SJSA1 (cell line): ENCODE measurements at regions not wholly inside any gene's neighbourhood (a gene's known extent, or its start where the extent isn't known, plus 50 kb on each side); places are given as distances from the start of the nearest gene placed in this dataset.
A peak's percentile ranks its signal among the peaks of the same experiment; 100 is the strongest.

ENCODE experiments used
- DNase-seq, 2 experiments: peaks; one replicate each; pipeline ENCODE4 v3.0.0-alpha.2; 2015 to 2020; ENCODE audit warnings: low spot score in 2 of 2, low read depth in 1 of 2
- H3K27ac ChIP-seq: fragments of 250-450 bp; sonication (Bioruptor Pico); 2 replicates; pipeline ENCODE4 v1.5.1; 2020; ENCODE audit warnings: mild to moderate bottlenecking, moderate library complexity
- H3K27me3 ChIP-seq: fragments of 250-450 bp; sonication (Bioruptor Pico); replicated peaks from 2 replicates; pipeline ENCODE4 v1.5.1; 2020; ENCODE audit warnings: mild to moderate bottlenecking, moderate library complexity
- H3K36me3 ChIP-seq: fragments of 250-450 bp; sonication (Bioruptor Pico); 2 replicates; pipeline ENCODE4 v1.5.1; 2020; ENCODE audit warnings: mild to moderate bottlenecking
- H3K4me1 ChIP-seq: fragments of 250-450 bp; sonication (Bioruptor Pico); replicated peaks from 2 replicates; pipeline ENCODE4 v1.6.1; 2021; ENCODE audit warnings: mild to moderate bottlenecking
- H3K4me3 ChIP-seq: fragments of 250-450 bp; sonication (Bioruptor Pico); 2 replicates; pipeline ENCODE4 v1.5.1; 2020; ENCODE audit warnings: mild to moderate bottlenecking
- H3K9me3 ChIP-seq: fragments of 250-450 bp; sonication (Bioruptor Pico); replicated peaks from 2 replicates; pipeline ENCODE4 v1.5.1; 2020; ENCODE audit warnings: mild to moderate bottlenecking

DNA sequence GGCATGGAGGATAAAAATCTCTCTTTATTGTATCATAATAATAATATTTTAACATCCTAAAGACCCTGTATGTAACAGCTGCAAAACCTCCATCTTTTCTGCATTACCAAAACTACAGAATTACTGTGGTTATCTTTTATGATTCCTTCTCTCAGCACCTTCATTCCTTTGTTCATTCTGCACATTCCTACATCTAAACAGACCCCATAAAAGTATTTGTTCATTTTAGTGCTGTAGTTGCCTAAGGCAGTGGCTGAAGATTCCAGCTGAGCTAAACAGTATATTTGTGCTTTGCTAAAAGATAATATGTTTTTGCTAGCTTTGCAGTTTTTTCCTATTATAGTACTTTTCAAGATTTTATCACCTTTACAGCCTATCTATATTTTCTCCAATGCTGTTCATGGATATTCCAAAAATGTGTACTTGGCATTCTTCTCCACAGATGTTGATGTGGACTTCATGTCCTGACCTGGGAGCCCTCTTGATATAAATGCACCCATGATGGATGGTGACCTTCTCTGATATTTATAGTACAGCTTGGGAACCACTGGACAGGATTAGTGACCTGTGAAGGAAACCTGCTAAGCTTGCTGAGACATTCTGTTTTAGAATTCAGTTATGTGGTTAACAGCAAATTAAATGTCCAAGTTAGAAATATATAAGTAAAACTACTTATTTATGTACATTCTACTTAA lies 2832.9 kb upstream of the PCDH20 start:
- no peaks in the 10 kb centered on the region for H3K27me3 ChIP-seq
- no peaks in the 10 kb centered on the region for H3K9me3 ChIP-seq
- peak in 1 of 2 experiments; percentile 6 for DNase-seq
- H3K4me3 ChIP-seq: no peak overlapping the region
- H3K27ac ChIP-seq: no peak overlapping the region
- 0 out of 2 replicates have a peak, but pooled peaks cover 3% of the 10 kb centered on the region for H3K4me1 ChIP-seq
- no peaks in the 10 kb centered on the region for H3K36me3 ChIP-seq

DNA sequence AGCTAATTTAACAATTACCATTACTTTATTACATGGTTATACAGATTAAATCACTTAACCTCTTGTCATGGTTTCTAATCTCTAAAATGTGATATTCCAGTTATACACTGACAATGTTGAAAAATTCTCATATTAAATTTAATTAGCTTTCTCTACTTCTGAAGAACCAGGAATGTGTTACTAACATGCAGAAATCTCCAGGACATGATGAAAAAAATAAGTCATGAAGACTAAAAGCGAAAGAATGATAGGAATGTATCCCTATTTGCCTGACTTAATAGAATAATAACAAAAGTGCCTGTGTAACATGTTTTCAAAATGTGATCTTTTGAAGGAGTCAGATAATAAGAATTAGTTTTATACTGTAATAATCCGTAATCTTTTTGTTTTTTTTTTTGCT lies 2823.7 kb upstream of the PCDH20 start:
- Histone ChIP-seq H3K36me3 (no peaks in the 10 kb centered on the region), H3K27me3 (no peaks in the 10 kb centered on the region), H3K9me3 (no peaks in the 10 kb centered on the region), H3K4me3 (no peak overlapping the region), H3K27ac (peak overlapping the region; percentile 73), H3K4me1 (peaks cover 20% of the 10 kb centered on the region)
- DNase-seq: peak in 1 of 2 experiments; percentile 16

DNA sequence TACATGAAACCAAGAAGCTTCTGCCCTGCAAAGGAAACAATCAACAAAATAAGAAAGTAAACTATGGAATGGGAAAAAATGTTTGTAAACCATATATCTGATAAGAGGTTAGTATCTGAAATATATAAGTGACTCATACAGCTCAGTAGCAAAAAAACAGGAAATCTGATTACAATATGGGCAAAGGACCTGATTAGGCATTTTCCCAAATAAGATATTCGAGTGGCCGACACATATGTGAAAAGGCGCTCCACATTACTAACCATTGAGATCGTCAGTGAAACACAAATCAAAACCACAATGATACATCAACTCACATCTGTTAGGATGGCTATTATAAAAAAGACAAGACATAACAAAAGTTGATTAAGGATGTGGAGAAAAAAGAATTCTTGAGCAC lies 2818.6 kb upstream of the PCDH20 start:
- no peaks in the 10 kb centered on the region for H3K9me3 ChIP-seq
- H3K27ac ChIP-seq: peak overlapping the region; percentile 26; the same call in 1 of the 2 replicates
- 0 out of 2 replicates have a peak, but pooled peaks cover 7% of the 10 kb centered on the region for H3K4me1 ChIP-seq
- no peak overlapping the region for H3K4me3 ChIP-seq
- peak in 1 of 2 experiments; percentile 35 for DNase-seq
- no peaks in the 10 kb centered on the region for H3K36me3 ChIP-seq
- H3K27me3 ChIP-seq: no peaks in the 10 kb centered on the region

DNA sequence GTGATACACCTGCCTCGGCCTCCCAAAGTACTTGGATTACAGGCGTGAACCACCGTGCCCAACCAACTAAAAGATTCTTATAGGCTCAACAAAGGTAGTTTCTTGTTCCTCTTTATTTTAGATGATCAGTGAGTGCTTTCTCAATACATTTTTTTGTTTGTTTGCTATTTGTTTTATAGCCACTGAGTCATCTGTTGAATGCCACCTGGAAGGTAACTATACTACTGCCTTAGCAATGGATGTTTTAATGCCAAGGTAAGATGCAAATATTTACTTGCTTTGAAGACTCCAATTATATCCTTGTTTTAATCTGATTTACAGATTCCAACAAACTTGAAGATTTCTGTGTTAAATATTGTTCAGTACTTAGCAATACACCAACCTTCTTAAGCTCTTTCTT lies 2807.4 kb upstream of the PCDH20 start:
- Histone ChIP-seq H3K9me3 (no peaks in the 10 kb centered on the region), H3K36me3 (no peaks in the 10 kb centered on the region), H3K4me3 (no peak overlapping the region), H3K4me1 (no peaks in the 10 kb centered on the region), H3K27ac (no peak overlapping the region), H3K27me3 (no peaks in the 10 kb centered on the region)
- DNase-seq: no peak

DNA sequence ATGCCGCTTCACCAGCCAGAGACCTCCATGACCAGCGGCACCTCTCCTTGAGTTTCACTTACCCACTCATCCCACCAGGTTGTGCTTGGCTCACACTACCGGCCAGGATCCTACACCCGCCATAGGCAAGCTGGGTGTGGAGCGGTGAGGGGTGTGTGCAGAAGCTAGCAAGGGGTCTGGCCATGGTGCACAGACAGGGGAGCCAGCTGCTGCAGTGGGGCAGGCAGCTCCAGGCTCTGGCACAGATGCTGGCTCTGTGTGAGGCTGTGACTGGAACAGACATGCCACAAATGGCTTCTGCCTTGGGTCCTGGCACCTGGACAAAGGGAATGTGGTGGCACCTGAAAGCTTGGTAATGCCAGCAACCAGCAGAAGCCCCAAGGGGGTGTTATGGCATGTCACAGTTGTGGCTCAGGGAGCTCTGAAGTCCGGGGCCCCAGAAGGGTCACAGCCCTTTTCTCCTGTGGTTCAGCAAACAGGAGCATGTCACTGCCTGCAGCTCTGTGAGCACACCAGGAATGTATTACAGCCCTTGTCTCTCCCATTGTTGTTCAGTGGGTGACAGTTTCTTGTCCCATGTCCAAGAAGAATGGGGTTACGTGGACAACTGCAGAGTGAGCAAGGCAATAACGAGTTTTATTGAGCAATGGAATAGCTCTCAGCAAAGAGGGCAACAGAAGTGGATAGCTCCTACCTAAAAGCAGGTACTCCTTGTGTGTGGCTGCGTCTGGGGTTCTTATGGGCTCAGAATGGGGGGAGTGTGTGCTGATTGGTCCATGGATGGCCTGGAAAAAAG lies 2791.0 kb upstream of the PCDH20 start:
- Histone ChIP-seq H3K4me1 (no peaks in the 10 kb centered on the region), H3K9me3 (no peaks in the 10 kb centered on the region), H3K27me3 (no peaks in the 10 kb centered on the region), H3K27ac (no peak overlapping the region), H3K36me3 (no peaks in the 10 kb centered on the region), H3K4me3 (no peak overlapping the region)
- no peak for DNase-seq

DNA sequence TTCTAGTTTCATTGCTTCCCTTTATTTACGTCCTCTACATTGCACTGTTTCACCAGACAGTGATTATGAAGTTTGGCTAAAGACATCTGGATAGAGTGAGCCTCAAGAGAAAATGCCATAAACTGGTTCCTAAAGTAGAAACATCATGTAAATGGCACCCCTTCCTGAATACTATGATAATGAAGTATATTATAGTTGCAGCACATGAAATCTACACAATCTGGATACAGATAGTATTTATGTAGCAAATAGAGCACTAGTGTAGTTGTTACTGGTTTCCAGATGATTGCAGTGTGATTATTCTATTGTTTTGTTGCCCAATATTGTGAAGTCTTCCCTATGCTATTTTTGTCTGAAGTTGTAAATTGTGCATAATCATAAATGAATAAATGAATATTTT lies 2786.9 kb upstream of the PCDH20 start:
- H3K27ac ChIP-seq: no peak overlapping the region
- H3K4me3 ChIP-seq: no peak overlapping the region
- no peak for DNase-seq
- H3K27me3 ChIP-seq: no peaks in the 10 kb centered on the region
- H3K36me3 ChIP-seq: no peaks in the 10 kb centered on the region
- H3K4me1 ChIP-seq: no peaks in the 10 kb centered on the region
- no peaks in the 10 kb centered on the region for H3K9me3 ChIP-seq

DNA sequence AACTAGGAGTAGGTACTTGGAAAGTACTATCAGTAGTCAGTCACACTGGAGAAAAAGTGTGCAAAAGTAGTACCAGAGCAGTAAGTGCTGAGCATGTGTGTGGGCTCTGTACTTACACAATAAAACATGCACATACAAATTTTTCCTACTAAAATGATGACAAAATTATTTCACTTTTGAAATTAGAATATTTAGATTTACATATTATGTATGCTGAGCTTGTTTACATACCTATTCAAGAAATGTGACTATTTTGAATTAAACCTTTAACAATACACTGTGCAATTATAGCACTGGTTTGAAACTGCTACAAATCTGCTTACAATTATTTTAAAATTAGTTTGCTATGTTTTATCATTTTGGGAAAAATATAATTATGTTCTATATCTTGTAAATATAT lies 2781.6 kb upstream of the PCDH20 start:
- no peak for DNase-seq

DNA sequence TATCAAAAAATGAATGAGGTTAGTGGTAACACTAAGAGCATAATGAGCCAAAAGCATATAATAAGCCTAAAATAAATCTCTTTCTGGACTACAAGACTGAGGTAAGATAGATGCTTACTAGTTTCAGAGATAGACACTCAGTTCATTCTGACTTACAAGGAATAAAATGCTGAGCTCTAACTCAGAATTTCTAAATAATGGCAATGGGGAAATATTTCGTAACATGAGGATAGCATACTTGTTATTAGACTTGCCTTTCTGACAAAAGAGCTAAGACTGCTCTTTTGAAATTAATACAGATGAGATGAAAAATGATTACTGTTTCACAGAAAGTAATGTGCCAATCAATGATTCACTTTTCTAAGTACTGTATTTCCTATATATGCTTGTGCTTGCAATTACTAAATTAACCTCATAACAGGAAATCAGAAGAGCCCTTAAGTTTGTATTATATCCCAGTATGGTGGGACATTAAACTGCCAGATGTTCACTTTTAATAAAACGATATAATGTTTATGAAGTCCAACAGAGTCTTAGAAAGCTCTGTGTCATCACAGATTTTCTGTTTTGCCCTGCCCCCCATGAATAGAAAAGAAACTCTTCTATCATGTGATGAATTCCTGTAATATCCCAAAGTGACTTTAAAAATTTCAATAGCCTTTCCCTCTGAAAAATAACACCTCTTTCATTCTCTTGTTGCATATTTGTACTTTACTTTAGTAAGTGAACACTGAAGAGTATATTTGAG lies 2771.0 kb upstream of the PCDH20 start:
- Histone ChIP-seq H3K27me3 (no peaks in the 10 kb centered on the region), H3K4me3 (no peak overlapping the region), H3K9me3 (no peaks in the 10 kb centered on the region), H3K27ac (no peak overlapping the region), H3K4me1 (no peaks in the 10 kb centered on the region), H3K36me3 (no peaks in the 10 kb centered on the region)
- DNase-seq: no peak

More for the DNA sequence above, 2781.6 kb upstream of the PCDH20 start:
- H3K4me3 ChIP-seq: no peak overlapping the region
- H3K27me3 ChIP-seq: no peaks in the 10 kb centered on the region
- H3K36me3 ChIP-seq: no peaks in the 10 kb centered on the region
- no peaks in the 10 kb centered on the region for H3K4me1 ChIP-seq
- no peaks in the 10 kb centered on the region for H3K9me3 ChIP-seq
- no peak overlapping the region for H3K27ac ChIP-seq

DNA sequence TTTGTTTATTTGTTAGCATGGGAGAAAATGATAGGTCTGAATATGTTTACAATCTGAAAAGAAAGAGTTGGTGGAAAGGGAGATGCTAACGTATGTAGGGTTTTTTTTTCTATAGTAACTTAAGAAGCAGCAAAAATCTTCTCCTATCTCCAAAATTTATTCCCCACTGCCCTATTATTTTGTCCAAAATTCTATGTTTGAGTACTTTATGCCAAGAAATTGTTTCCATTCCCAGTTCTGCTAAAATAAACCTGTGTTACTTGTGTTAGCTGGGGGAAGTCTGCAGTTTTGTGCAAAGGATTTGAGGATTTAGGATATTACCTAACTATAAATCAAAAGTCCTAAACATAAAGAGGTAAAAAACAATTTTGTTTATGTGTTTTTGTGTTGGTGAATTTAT lies 2770.4 kb upstream of the PCDH20 start:
- Histone ChIP-seq H3K27me3 (no peaks in the 10 kb centered on the region), H3K4me3 (no peak overlapping the region), H3K36me3 (no peaks in the 10 kb centered on the region), H3K27ac (no peak overlapping the region), H3K4me1 (no peaks in the 10 kb centered on the region), H3K9me3 (no peaks in the 10 kb centered on the region)
- DNase-seq: no peak

DNA sequence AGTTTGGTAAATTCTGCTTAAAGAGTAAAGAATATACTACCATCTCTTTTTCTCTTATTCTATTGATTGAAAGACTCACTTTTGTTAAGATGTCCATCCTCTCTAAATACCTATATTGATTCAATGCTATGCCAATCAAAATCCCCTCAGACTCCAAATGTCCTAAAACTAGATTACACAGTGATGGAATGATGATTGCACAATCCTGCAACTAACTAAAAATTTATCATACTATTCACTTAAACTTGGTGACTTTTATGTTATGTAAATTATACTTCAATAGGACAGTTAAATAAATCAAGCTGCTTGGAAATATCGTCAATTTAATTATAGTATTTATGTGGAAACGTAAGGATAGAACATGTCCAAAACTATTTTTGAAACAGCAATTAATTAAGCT lies 2765.1 kb upstream of the PCDH20 start:
- Histone ChIP-seq H3K27me3 (no peaks in the 10 kb centered on the region), H3K4me1 (no peaks in the 10 kb centered on the region), H3K9me3 (no peaks in the 10 kb centered on the region), H3K36me3 (no peaks in the 10 kb centered on the region), H3K4me3 (no peak overlapping the region), H3K27ac (no peak overlapping the region)
- DNase-seq: no peak

DNA sequence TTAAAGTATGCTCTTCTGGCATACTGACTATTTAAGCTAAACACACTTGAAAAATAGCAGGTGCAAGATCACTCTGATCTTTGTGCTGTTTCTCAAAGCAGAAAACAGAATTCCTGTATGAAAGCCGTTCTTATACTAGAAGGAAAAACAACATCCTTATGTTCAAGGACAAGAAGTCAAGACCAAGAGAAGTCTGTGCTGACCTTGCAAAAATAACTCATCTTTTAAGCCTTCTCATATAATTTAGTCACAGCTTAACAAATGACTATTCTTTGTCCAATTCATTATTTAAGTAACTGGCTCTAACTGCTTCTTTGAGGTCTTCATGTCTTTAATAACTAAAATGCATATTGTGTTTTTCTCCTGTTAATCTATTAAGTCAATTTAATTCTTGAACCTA lies 2750.2 kb upstream of the PCDH20 start:
- Histone ChIP-seq H3K27me3 (no peaks in the 10 kb centered on the region), H3K36me3 (no peaks in the 10 kb centered on the region), H3K9me3 (no peaks in the 10 kb centered on the region), H3K4me1 (no peaks in the 10 kb centered on the region), H3K4me3 (no peak overlapping the region), H3K27ac (no peak overlapping the region)
- DNase-seq: no peak

DNA sequence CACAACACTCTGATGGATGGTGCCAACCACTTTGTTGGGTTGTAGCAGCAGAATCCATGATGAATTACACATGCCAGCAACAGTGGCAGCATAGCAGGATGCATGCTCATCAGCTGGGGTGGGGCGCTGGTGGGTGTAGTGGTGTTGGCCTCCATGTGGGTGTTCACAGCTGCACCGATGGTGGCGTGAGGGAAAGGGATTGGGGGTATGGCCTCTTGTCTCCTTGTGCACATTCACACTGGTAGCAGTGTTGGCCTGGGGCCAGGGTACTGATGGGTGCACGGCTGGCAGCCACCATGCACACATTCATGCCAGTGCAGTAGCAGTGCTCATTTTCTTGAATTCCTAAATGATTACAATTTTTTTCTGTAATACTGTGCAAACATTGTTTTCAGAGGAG lies 2748.8 kb upstream of the PCDH20 start:
- no peaks in the 10 kb centered on the region for H3K9me3 ChIP-seq
- no peaks in the 10 kb centered on the region for H3K36me3 ChIP-seq
- DNase-seq: peak in 1 of 2 experiments; percentile 25
- H3K27me3 ChIP-seq: no peaks in the 10 kb centered on the region
- H3K4me1 ChIP-seq: no peaks in the 10 kb centered on the region
- no peak overlapping the region for H3K4me3 ChIP-seq
- no peak overlapping the region for H3K27ac ChIP-seq

DNA sequence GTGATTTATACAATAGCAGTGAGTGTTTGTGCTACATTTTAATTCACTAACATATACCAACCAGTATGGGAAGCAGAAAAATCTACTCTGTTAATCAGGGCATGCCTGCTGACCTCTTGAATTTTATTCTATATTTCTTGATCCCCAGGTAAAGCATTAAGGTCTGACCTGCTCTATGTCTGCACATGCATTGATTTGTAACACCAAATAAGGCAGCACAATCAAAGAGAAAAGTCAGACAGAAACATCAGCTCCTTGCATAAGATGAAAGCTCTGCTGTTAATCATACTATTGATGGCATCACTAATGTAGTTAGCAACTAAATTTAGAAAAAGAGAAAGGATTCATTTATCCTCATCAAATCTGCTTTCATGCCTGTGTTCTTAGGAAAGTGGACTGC lies 2744.8 kb upstream of the PCDH20 start:
- H3K36me3 ChIP-seq: no peaks in the 10 kb centered on the region
- no peaks in the 10 kb centered on the region for H3K9me3 ChIP-seq
- DNase-seq: no peak
- 0 out of 2 replicates have a peak, but pooled peaks cover 3% of the 10 kb centered on the region for H3K4me1 ChIP-seq
- H3K27me3 ChIP-seq: no peaks in the 10 kb centered on the region
- H3K4me3 ChIP-seq: no peak overlapping the region
- H3K27ac ChIP-seq: no peak overlapping the region

DNA sequence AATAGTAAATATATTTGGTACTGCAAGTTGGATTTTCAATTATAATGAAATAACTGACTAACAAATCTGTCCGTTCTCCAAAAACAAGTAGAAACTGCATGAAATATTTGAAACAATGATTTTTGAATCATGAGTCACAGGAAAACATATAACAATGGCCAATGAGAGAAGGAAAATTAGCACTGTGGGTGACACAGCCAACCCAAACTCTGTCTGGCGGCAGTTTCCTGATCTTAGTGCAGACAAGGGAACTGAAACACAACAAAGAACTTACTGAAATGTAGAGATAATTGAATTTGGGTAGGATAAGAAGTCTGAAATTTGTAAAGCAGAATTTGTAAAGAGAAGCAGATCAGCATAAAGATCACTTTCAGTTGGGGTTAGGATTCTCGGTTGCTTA lies 2743.3 kb upstream of the PCDH20 start:
- Histone ChIP-seq H3K9me3 (no peaks in the 10 kb centered on the region), H3K27me3 (no peaks in the 10 kb centered on the region), H3K36me3 (no peaks in the 10 kb centered on the region), H3K27ac (peak overlapping the region; percentile 44), H3K4me3 (no peak overlapping the region), H3K4me1 (0 out of 2 replicates have a peak, but pooled peaks cover 3% of the 10 kb centered on the region)
- peak in 1 of 2 experiments; percentile 5 for DNase-seq
